OCI-LY3 (cell line): ENCODE measurements at regions not wholly inside any gene's neighbourhood (a gene's known extent, or its start where the extent isn't known, plus 50 kb on each side); places are given as distances from the start of the nearest gene placed in this dataset.

ENCODE experiments used
- CTCF ChIP-seq: fragments of 200-600, 300-600 bp; sonication (generic); IDR thresholded peaks from 2 replicates; pipeline ENCODE4 v1.5.1; 2014; ENCODE audit warnings: antibody characterized with exemption, low read length, low read depth
- EZH2phosphoT487 ChIP-seq: fragments of 200-600 bp; shearing (Covaris generic); IDR thresholded peaks from 2 replicates; pipeline ENCODE4 v1.6.1; 2018; ENCODE audit warnings: antibody characterized with exemption, mixed run types, low read depth

DNA sequence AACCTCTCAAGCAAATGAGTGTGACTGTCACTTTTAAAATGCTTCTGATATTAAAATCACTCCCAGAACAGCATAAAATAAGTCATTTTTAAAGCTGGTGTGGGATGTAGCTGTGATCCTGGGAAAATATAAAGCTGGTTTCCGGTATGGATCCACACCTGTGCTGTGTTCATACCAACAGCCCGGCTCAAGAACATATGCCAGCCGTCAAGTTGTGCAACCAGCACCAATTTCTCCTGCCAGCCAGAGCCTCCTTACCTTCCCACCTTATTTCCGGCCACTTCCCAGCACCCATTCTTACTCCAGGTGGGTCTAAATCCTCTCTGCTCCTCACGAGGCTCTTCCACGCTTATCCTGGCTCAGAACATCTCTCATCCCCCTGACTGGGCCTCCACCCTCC lies 50.9 kb upstream of the RPS6KA2 start:
- no peak for TF ChIP-seq CTCF
- TF ChIP-seq EZH2phosphoT487 = no peak
